NCI-H526 (cell line): ENCODE measurements at regions not wholly inside any gene's neighbourhood (a gene's known extent, or its start where the extent isn't known, plus 50 kb on each side); places are given as distances from the start of the nearest gene placed in this dataset.
A peak's percentile ranks its signal among the peaks of the same experiment; 100 is the strongest.

Experiments used
- DNase-seq, 2 experiments: peaks; one replicate each; lab custom pipeline; 2025; lab: John Stamatoyannopoulos, UW

GRCh38 chr20:50273601-50274491 lies 83.2 kb downstream of the CEBPB start:
- no peak for DNase-seq

DNA sequence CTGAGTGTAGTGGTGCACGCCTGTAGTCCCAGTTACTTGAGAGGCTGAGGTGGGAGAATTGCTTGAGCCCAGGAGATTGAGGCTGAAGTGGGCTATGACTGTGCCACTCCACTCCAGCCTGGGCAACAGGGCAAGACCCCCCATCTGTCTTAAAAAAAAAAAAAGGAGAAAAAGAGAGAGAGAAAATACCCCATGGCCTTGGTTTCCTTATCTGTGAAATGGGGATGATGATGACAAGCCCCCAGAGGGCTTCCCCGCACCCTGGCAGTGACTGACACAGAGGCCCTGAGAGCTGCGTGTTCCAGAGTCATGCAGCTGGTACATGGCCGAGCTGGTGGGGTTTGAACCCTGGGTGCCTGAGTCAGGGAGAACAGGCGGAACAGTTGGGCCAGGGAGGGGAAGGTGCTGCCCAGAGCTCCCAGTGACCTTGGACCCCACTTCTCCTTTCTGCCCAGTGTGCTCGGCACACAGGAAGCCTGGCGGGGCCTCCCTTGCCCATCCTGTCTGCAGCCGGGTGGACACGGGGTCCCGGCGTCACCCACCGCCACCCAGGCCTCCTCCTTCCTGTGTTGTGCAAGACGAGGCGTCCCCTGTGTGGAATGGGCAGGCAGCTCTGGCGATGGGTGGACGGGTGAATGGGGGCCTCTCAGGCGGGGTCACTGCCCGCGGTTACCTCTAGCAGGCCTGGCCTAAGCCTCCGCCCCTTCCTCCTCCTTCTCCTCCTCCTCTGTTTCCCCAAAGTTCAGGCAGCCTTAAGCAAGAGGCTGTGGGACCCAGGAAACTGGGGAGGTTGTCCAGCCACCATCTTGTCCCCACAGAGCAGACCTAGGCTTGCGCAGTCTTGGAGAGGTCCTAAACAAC lies 84.2 kb downstream of the CEBPB start:
- no peak for DNase-seq

DNA sequence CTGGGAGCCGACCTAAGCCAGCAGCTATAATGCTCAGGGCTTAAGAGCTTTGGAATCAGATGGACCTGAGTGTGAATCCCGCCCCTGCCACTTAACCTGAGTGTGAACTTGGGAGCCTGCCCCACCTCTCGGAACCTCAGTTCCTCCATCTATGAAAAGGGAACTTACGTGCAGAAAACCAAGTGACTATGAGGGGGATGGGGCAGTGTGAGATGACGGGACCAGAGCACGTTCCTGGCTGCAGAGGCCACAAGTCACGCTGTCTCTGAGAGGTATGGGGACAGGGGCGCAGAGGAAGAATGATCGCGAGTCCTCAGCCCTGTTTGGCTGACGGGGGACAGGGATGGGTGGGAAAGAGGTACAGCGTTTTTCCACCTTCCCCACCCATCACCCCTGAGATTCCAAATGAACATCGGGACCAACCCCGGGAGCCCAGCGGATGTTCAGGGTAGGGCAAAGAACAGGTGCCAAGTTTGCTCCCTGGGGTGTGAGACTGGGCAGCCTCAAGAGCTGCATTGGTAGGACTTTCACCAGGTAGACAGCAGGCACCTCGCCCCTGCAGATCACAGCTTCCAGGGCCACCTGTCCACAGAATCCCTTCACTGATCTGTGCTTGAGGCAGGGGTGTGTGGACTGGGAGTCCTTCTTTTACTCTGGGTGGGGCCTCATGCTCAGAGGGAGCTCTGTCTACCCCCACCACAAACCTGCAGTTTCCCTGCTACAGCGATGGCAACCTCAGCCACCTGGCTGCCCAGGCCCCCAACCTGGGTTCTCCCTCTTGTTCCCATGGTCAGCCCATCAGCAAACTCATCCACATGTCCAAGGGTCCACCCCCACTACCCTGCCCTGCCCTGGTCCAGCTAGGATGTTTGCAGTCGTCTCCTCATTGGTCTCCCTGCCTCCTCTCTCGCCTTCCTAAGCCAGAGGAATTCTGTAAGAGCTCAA lies 85.8 kb downstream of the CEBPB start:
- no peak for DNase-seq

GRCh38 chr20:50277064-50277415 lies 86.4 kb downstream of the CEBPB start:
- no peak for DNase-seq

- DNase-seq: no peak
These were observed 87.1 kb downstream of the CEBPB start for GRCh38 chr20:50277460-50278376.

GRCh38 chr20:50278377-50278683 lies 87.7 kb downstream of the CEBPB start:
- no peak for DNase-seq

- peak in 1 of 2 experiments; percentile 34 for DNase-seq
These were observed 88.3 kb downstream of the CEBPB start for GRCh38 chr20:50278684-50279531.

DNA sequence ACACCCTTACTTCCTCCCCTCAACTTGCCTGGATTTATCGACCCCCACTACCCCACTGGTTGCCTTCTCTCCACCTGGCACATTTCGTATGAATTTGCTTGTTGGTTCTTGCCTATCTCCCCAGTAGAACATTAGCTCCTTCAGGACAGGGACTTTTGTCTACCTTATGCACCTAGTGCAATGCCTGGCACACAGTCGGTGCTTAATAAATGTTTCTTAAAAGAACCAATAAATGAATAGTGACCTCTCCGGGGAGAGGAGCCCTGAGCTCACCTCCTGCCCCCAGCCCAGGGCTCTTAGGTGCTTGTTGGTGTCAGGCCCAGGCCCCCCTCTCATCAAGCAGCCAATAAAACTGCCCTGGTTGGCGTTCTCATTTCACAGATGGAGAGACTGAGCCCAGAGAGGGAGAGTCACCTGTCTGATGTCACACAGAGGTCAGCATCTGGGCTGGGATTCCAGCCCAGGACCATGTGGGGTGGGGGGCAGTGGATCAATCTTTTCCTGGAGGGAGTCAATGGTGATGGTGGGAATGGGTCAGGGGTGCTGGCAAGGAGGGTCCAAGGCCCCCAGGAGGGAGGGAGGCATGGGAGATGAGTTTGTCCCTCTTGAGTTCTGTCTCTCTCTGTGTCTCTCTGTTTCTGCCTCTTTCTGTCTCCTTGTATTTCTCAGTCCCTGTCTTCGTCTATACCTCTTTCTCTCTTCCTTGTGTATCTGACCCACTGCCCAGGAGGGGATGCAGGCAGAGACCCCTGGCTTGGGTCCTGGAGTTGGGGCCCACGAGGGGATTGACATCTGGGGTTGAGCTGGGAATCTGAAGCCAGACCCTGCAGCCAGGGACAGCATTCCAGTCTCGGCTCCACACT lies 89.6 kb downstream of the CEBPB start:
- DNase-seq: no peak

DNA sequence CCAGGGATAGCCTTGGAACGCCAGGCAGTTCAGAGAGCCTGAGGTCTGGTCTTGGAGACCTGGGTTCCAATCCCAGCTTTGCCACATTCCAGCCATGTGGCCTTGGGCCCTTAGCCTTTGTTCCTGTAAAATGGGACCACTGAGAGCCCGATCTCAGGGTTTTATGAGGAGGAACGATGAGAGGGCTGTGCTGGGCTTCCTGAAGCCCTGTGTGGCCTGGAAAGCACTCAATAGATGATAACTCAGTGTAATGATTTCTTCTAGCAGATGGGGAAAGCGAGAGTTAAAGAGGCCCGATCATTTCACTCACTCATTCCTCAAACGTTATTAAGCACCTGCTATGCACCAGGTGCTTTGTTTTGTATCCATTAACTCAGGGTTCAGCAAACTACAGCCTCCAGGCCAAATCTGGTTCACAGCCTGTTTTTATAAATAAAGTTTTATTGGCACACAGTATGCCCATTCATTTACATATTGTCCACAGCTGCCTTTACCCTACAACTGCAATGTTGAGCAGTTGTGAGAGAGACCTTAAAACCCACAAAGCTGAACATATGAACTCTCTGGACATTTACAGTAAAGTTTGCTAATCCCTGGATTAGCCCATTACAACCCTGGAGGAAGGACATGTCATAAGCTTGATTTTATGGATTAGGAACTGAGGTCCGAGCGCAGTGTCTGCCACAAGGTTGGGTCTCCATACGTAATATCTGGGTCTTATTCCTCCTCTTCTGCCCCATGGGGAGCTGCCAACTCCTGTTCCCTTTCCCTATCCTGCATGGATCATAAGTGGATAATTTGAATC lies 90.4 kb downstream of the CEBPB start:
- no peak for DNase-seq

GRCh38 chr20:50281831-50282591 lies 91.4 kb downstream of the CEBPB start:
- no peak for DNase-seq

GRCh38 chr20:50282592-50283241 lies 92.1 kb downstream of the CEBPB start:
- no peak for DNase-seq

DNA sequence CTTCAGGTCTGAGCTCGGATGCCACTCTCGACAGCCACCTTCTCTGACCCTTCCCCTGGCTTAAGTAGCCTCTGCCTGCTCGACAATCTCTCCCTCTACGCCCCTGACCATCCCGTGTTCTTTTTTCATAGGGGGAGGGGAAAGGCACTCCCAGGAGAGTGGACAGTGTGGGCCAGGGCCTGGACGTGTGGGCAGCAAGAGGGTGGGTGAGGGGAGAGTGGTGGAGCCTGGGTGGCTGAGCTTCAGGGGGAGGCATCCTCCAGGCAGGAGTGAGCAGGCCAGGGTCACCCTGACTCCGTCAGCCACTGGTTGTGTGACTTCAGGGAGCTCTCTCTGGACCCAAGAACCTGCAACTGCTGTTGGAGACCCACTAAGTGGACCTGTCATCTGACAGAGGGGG lies 92.7 kb downstream of the CEBPB start:
- no peak for DNase-seq

DNA sequence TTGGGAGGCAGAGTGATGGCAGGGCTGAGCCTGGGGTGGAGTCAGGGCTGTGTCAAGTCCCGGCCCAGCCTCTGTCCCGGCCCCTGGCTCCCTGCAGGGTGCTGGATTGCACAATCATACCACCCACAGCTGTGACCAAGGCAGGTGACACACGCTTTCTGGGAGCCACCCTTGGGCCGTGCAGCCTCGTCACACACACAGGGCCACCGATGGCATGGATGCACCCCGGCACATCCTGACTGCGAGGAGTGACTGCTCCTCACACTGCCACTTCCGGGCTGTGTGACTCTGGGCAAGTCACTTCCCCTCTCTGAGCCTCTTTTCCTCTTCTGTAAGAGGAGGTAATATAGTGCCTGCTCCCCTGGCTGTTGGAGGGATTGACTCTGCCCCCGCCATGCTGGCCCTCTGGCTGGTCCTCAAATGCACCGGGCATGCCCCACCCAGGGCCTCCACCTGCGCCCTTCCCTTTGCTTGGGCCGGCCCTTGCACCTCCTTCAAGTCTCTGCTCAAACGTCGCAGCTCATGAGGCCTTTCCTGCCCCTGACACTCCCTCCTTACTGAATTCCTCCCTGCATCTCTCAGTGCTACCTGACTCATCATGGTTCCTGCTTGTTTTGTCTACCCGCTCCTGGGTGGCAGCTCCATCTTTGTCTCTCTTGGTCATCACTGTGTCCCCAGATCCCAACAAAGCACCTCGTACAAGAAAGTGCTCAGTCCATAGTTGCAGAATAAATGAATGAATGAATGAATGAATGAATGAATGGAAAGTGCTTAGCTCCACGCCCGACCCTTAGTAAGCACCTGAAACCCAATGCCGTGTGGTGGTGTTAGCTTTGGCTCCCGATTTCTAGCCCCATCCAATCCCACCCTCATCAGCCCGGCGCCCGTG lies 93.5 kb downstream of the CEBPB start:
- no peak for DNase-seq

DNA sequence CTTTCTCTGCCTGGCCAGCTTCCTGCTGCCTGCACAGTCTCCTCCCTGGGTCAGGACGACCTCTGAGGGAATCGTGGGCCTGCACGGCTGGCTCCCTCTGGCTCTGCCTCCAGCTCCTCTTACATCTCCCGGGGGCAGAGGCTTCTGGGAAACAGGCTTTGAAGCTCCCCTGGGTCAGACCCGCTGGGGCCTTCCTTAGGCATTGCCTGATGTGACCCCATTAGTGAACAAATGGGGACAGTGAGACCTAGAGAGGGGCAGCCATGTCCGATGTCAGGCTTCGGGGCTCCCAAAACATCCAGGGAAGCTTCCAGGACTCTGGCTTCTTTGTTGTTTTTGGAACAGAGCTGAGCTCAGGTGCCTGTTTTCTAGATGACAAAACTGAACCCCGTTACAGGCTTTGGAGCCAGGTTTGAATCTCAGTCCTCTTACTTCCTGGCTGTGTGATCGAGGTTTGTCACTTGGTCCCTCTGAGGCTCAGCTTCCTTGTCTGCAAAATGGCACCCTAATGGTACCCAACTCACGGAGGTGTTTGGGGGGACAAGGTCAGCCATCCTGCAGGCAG lies 94.3 kb downstream of the CEBPB start:
- no peak for DNase-seq

GRCh38 chr20:50285376-50286173 lies 94.9 kb downstream of the CEBPB start:
- no peak for DNase-seq
